ENCODE measurements at regions not wholly inside any gene's neighbourhood (a gene's known extent, or its start where the extent isn't known, plus 50 kb on each side); places are given as distances from the start of the nearest gene placed in this dataset.

- TF ChIP-seq, protein P1, sequence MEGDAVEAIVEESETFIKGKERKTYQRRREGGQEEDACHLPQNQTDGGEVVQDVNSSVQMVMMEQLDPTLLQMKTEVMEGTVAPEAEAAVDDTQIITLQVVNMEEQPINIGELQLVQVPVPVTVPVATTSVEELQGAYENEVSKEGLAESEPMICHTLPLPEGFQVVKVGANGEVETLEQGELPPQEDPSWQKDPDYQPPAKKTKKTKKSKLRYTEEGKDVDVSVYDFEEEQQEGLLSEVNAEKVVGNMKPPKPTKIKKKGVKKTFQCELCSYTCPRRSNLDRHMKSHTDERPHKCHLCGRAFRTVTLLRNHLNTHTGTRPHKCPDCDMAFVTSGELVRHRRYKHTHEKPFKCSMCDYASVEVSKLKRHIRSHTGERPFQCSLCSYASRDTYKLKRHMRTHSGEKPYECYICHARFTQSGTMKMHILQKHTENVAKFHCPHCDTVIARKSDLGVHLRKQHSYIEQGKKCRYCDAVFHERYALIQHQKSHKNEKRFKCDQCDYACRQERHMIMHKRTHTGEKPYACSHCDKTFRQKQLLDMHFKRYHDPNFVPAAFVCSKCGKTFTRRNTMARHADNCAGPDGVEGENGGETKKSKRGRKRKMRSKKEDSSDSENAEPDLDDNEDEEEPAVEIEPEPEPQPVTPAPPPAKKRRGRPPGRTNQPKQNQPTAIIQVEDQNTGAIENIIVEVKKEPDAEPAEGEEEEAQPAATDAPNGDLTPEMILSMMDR (IDR thresholded peaks at IDR 0.05) = no peak
- no peak for TF ChIP-seq POLR2A (IDR thresholded peaks at IDR 0.05)
Observed at GRCh38 chr18:28690100-28690499, 513.2 kb upstream of the CDH2 start.
